ENCODE measurements at regions not wholly inside any gene's neighbourhood (a gene's known extent, or its start where the extent isn't known, plus 50 kb on each side); places are given as distances from the start of the nearest gene placed in this dataset.
A peak's percentile ranks its signal among the peaks of the same experiment; 100 is the strongest.

DNA sequence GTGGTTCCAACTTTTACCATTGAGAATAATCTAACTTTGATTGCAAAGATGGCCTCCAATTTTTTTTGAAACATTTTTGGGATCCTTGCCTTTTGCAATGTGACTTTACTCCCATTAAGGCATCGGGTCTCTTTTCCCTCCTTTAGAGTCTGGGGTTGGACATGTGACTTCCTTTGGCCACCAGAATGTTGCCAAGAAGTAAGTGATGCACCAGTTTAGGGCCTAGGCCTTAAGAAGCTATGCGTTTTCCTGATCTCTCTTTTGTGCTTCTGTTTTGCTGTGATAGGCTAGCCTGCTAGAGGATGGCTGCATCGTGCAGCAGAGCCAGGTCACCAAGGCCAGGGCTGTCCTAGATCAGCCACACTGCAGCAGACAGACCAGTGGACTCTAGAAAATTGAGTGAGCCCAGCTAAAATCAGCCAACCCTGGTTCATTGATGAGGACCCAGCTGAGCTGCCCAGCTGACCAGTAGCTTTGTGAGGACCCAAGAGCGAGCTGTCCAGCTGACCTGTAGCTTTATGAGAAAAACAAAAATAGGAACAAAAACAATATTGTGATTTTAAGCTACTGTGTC lies 594.0 kb upstream of the JAG1 start:
- peak overlapping the region in 1 of 4 donors; percentile 30 for H3K27ac ChIP-seq
- H3K27me3 ChIP-seq: no peaks in the 10 kb centered on the region
- no peaks in the 10 kb centered on the region for H3K36me3 ChIP-seq
- intact Hi-C loops (cut with DNase I): no loop called here
- no peaks in the 10 kb centered on the region for H3K9me3 ChIP-seq
- 85% methylated on average over 4 of the region's 4 CpGs for WGBS, 2 donors
- DNase-seq: no peak
- H3K4me3 ChIP-seq: no peak overlapping the region
- TF ChIP-seq, protein P1, sequence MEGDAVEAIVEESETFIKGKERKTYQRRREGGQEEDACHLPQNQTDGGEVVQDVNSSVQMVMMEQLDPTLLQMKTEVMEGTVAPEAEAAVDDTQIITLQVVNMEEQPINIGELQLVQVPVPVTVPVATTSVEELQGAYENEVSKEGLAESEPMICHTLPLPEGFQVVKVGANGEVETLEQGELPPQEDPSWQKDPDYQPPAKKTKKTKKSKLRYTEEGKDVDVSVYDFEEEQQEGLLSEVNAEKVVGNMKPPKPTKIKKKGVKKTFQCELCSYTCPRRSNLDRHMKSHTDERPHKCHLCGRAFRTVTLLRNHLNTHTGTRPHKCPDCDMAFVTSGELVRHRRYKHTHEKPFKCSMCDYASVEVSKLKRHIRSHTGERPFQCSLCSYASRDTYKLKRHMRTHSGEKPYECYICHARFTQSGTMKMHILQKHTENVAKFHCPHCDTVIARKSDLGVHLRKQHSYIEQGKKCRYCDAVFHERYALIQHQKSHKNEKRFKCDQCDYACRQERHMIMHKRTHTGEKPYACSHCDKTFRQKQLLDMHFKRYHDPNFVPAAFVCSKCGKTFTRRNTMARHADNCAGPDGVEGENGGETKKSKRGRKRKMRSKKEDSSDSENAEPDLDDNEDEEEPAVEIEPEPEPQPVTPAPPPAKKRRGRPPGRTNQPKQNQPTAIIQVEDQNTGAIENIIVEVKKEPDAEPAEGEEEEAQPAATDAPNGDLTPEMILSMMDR (IDR thresholded peaks at IDR 0.05): no peak
- TF ChIP-seq EP300 (IDR thresholded peaks at IDR 0.05): no peak
- H3K4me1 ChIP-seq: peaks cover 0 to 17% (median 9%) of the 10 kb centered on the region in 4 donors

DNA sequence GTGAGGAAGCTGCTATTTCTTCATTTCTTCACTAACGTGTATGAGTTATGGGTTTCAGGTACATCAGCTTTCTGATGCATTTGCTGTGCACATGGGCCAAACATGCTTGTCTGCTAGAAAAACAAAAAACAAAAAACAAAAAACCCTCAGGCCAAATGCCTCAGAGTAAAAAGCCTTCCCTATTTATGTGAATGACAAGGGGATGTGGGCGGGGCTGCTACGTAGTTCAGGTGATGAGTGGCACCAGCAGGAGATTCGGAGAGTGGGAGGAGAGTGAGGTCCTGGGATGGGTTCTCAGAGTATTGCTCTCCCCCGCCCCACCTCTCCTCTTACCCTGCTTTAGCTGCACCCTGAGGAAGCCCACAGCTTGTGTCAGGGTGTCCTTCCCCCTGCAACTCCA lies 596.8 kb upstream of the JAG1 start:
- 76 to 90% methylated on average over 5 of the region's 5 CpGs for WGBS, 2 donors
- H3K36me3 ChIP-seq: no peaks in the 10 kb centered on the region
- no peak overlapping the region for H3K4me3 ChIP-seq
- H3K27ac ChIP-seq: no peak overlapping the region
- intact Hi-C loops (cut with DNase I): loop anchor here (5.0 to 10.0 kb wide), 2 partner anchors 598 to 806 kb away; partner anchors contain the start of gene JAG1
- no peaks in the 10 kb centered on the region for H3K27me3 ChIP-seq
- DNase-seq: no peak
- H3K4me1 ChIP-seq: peaks cover 0 to 17% (median 9%) of the 10 kb centered on the region in 4 donors
- TF ChIP-seq POLR2AphosphoS5 (IDR thresholded peaks at IDR 0.05): no peak
- no peak for TF ChIP-seq EP300 (IDR thresholded peaks at IDR 0.05)
- TF ChIP-seq, protein P1 (IDR thresholded peaks at IDR 0.05): no peak
- no peak for TF ChIP-seq POLR2A (IDR thresholded peaks at IDR 0.05)
- no peaks in the 10 kb centered on the region for H3K9me3 ChIP-seq

DNA sequence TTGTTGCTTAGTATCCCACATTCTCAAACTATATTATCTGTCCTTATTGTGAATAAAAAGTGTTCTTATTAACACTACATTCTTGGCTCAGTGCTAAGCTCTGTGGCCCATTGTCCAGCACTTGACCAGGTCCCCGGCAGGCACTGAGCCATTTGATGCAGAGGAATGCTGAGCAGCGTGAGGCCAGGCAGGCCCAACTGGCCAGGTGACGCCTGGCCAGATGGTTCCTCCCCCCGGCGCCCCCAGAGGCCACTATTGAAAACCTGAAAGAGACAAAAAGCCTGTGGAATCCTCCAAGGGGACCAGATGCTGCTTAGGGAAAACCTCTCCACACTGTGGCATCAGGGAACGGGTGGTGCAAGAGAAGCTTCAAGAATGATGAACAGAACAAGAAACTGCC lies 597.5 kb upstream of the JAG1 start:
- DNase-seq: no peak
- Histone ChIP-seq H3K4me3 (no peak overlapping the region), H3K27me3 (no peaks in the 10 kb centered on the region), H3K36me3 (no peaks in the 10 kb centered on the region), H3K27ac (no peak overlapping the region), H3K9me3 (no peaks in the 10 kb centered on the region), H3K4me1 (peaks cover 0 to 17% (median 9%) of the 10 kb centered on the region in 4 donors)
- TF ChIP-seq, protein P1 (IDR thresholded peaks at IDR 0.05): no peak
- TF ChIP-seq POLR2A (IDR thresholded peaks at IDR 0.05) (no peak), EP300 (IDR thresholded peaks at IDR 0.05) (no peak), POLR2AphosphoS5 (IDR thresholded peaks at IDR 0.05) (no peak)
- WGBS, 2 donors: 86 to 87% methylated on average over 6 of the region's 6 CpGs
- intact Hi-C loops (cut with DNase I): loop anchor here (5.0 to 10.0 kb wide), 2 partner anchors 599 to 807 kb away; partner anchors contain the start of gene JAG1

DNA sequence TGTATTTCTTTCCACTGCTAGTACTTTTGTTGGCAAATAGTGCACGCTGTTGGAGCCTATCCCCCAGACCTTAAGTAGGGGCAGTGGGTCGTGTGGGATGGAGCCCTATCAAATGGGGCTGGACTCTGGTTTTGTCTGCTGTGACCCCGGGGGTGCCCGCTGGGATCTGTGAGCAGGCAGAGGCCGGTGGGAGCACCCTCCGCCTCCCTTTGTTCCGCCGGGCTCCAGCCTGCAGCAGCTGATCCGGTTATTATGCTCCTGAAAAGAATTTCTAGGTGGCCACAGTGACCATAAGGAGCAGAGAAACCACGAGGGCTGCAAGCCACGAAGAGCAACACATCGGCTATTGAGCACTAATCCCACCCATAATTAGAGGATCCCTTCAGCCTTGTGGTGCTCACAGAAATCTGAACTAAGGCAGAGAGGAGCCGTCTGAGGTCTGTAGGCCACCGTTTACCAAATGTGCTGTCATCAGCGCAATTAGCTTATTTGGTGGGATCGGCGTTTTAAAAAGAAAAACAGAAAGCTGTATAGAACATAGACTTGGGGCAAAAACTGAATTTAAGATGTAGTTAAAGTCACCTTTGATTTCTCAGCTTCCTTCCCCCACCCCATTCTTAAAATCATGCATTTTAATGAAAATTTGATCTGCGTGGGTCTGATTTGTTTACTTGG lies 598.3 kb upstream of the JAG1 start:
- DNase-seq: no peak
- no peaks in the 10 kb centered on the region for H3K27me3 ChIP-seq
- 92% methylated on average over 18 of the region's 18 CpGs for WGBS, 2 donors
- no peaks in the 10 kb centered on the region for H3K36me3 ChIP-seq
- H3K27ac ChIP-seq: no peak overlapping the region
- H3K4me1 ChIP-seq: peaks cover 0 to 11% (median 9%) of the 10 kb centered on the region in 4 donors
- intact Hi-C loops (cut with DNase I): loop anchor here (5.0 to 10.0 kb wide), 2 partner anchors 600 to 807 kb away; partner anchors contain the start of gene JAG1
- H3K9me3 ChIP-seq: no peaks in the 10 kb centered on the region
- no peak for TF ChIP-seq POLR2A (IDR thresholded peaks at IDR 0.05)
- TF ChIP-seq, protein P1 (IDR thresholded peaks at IDR 0.05): no peak
- no peak for TF ChIP-seq EP300 (IDR thresholded peaks at IDR 0.05)
- no peak for TF ChIP-seq POLR2AphosphoS5 (IDR thresholded peaks at IDR 0.05)
- no peak overlapping the region for H3K4me3 ChIP-seq

Measured in sigmoid colon (tissue), 6 donors.